Caki2 (cell line): ENCODE measurements at regions not wholly inside any gene's neighbourhood (a gene's known extent, or its start where the extent isn't known, plus 50 kb on each side); places are given as distances from the start of the nearest gene placed in this dataset.

Source experiments
- DNase-seq: peaks from one replicate; pipeline ENCODE4 v3.0.0-alpha.2; 2015; ENCODE audit warnings: low read depth
- in situ Hi-C: cut with HindIII; loops from 2 replicates; pipeline ENCODE4 v1.10.0; 2016; ENCODE audit warnings: low sequenced_read_pairs, low pct_unique_long_range_greater_than_20kb, mixed read lengths

DNA sequence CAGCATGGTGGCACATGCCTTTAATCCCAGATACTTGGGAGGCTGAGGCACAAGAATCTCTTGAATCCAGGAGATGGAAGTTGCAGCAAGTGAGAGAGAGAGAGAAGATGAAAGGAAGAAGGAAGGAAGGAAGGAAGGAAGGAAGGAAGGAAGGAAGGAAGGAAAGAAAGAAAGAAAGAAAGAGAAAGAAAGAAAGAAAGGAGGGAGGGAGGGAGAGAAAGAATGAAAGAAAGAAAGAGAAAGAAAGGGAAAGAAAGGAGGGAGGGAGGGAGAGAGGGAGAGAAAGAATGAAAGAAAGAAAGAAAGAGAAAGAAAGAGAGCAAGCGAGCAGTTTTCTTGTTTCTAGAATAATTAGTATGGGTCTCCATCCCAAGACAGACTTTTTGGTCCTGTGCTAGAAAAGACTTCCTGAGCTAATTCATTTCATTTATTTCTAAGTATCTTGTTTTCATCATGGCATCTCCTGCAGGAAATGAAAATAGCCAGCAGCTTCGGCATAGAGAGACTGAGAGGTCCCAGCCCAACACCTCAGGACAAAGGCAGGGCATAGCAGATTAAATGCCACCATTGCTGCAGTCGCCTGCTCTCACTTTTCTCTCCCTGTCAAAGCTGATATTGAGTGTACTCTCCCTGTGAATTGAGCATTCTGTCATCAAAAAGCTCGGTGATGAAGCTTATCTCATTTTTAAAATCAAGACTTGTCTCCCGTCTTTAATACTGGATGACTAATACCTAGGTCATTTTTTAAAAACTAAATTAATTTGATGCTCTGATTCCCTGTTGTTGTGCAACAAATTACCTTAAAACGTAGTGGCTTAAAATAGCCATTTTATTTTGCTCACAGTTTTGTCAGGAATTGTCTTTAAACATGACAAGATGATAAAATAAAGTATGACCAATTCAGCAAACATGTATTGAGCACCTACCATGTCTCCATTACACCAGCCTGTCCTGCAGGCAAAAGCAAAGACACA is 91.8 kb upstream of the ADRA1B start:
- in situ Hi-C loops: no loop called here
- no peak for DNase-seq

- in situ Hi-C loops: no loop called here
- peak; percentile 88 for DNase-seq
Observed at GRCh38 chr5:159825551-159826051, 90.7 kb upstream of the ADRA1B start.

DNA sequence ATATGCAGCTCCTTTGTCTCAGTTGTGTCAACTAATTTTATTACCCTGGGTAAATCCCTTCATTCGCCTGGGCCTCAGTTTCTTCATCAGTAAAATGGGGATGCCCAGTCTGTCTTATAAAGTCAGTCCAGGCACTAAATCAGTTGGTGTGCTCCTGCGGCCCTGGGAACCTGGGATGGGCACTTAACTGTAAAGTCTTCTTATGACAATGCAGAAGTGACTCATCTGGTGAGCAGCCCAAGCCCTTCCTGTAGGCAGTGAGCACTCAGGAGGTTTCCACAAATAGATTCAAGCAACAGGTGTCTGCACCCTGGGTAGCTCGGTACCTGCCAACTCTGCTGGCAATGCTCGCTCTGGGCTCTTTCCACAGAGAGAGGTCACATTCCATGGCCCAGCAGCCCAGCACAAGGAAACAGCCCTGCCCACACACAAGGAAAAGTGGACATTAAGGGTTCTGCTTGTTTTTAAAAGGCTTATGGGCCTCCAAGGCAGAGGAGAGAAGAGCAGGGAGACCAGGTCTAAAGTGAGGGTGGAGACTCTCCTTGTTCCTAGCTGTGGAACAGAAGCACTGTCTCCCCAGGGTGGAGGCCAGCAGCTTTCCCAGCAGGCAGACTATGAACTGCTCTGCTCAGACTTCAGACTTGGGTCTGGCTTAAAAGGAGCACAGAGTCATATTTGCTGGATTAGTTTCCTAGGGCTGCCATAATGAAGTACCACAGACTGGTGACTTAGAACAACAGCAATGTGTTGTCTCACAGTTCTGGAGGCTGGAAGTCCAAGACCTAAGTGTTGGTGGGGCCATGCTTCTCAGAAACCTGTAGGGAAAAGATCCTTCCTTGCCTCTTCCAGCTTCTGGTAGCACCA is 89.7 kb upstream of the ADRA1B start:
- peak; percentile 90 for DNase-seq
- in situ Hi-C loops: no loop called here

GRCh38 chr5:159827861-159828260 is 88.4 kb upstream of the ADRA1B start:
- DNase-seq: no peak
- in situ Hi-C loops: no loop called here

GRCh38 chr5:159832073-159832472 is 84.2 kb upstream of the ADRA1B start:
- no peak for DNase-seq
- in situ Hi-C loops: no loop called here

GRCh38 chr5:159833088-159833487 is 83.2 kb upstream of the ADRA1B start:
- in situ Hi-C loops: no loop called here
- no peak for DNase-seq

GRCh38 chr5:159833846-159834245 is 82.4 kb upstream of the ADRA1B start:
- no peak for DNase-seq
- in situ Hi-C loops: no loop called here

- in situ Hi-C loops: no loop called here
- no peak for DNase-seq
Observed at GRCh38 chr5:159835548-159835947, 80.7 kb upstream of the ADRA1B start.

GRCh38 chr5:159836691-159837090 is 79.6 kb upstream of the ADRA1B start:
- in situ Hi-C loops: no loop called here
- no peak for DNase-seq

DNA sequence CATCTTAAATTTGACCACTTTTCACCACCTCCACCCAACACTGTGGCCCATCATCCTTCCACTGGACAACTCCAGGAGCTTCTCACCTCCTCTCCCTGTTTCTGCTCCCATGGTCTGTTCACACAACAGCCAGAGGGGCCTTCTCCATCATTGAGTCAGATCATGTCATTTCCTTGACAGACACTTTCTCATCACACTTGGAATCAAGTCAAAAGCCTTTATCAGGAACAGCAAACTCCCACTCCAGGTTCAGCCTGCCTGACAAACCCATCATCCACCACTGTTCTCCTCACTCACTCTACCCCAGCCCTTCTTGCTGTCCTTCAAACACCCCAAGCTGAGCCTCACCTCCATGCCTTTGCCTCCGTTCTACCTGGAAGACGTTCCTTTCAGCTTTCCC is 78.4 kb upstream of the ADRA1B start:
- in situ Hi-C loops: no loop called here
- no peak for DNase-seq

- in situ Hi-C loops: no loop called here
- DNase-seq: no peak
Observed at GRCh38 chr5:159838551-159839222, 77.6 kb upstream of the ADRA1B start.

DNA sequence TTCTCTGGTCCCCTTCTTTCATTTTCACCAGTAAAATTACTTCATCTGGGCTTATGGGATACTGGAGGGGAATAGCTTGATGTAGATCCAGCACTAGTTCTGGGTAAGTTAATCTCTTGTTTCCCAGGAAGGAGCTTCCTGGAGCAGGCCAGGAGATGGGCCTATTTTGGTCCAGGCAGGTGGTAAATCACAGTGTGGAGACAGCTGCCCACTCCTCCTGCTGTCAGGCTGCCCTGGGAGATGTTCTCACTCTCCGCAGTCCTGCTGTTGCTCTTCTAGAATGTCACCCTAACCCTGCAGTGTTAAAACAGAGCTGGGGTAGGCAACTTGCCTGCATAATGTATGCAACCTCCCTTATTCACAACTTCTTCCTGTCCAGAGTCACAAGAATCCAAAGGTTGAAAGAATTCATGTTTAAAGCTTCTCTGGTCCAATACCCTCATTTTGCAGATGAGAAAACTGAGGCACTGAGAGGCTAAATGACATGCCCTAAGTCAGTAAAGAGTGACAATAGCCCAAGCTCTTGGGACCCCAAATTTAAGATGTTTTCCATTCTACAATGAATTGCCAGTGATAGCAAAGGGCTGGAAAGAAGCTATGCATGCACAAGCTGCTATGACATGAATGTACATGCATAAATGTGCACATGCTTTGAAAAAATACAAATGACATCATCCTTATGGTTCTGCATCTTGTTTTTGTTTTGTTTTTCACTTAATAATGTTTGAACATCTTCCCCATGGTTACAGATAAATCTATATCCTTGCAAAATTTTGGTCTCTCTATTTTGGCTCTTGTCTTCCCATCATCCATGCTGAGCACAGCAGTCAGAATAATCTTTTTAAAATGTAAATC is 71.8 kb upstream of the ADRA1B start:
- DNase-seq: no peak
- in situ Hi-C loops: no loop called here

- DNase-seq: peak; percentile 74
- in situ Hi-C loops: no loop called here
Observed at GRCh38 chr5:159849437-159850083, 66.7 kb upstream of the ADRA1B start.

DNA sequence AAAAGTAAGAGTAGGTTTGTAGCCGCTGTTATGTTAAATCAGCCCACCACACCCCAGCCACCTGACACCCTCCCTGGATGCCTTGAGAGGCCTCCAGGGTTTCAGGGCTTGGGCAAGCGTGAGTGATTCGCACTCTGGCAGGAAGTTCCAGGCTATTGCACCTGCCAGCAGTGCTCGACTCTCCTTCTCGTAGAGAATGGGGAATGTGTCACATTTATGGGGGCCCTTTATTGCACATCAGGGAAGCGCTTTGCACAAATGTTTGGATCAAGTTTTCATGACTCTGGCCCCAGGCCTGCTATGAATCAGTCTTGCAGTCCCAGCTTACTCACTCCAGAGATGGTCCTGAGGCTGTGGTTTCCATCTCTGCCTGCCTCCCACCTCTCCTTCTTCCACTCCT is 66.1 kb upstream of the ADRA1B start:
- in situ Hi-C loops: no loop called here
- DNase-seq: peak; percentile 80

- no peak for DNase-seq
- in situ Hi-C loops: no loop called here
Observed at GRCh38 chr5:159851053-159851452, 65.2 kb upstream of the ADRA1B start.

DNA sequence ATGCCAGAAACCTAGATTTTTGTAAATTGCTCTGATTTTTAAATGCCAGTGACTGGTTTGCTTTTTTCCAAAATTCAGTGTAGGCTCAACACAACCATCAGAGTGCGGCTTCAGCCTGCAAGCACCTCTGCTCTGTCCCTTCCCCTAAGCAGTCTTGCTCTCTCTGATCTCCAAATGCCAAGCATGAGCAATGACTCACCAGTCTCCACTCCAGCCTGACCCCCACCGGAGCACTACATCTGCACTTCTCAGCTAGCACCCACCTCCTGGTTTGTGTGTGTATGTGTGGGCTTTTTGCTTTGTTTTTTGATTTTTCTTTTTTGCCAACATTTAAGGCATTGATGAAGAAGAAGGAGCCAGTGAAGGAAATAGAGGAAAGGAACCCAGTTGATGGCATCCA is 61.4 kb upstream of the ADRA1B start:
- DNase-seq: no peak
- in situ Hi-C loops: no loop called here

- DNase-seq: no peak
- in situ Hi-C loops: no loop called here
Observed at GRCh38 chr5:159855476-159856191, 60.6 kb upstream of the ADRA1B start.
